HG03175 (cell line): ENCODE measurements at regions not wholly inside any gene's neighbourhood (a gene's known extent, or its start where the extent isn't known, plus 50 kb on each side); places are given as distances from the start of the nearest gene placed in this dataset.
A peak's percentile ranks its signal among the peaks of the same experiment; 100 is the strongest.
"Not testable (repeated sequence)": the region's sequence is repeated elsewhere in the genome, so short reads cannot be mapped to it uniquely, and the experiment has no call there.

ENCODE experiments used
- ATAC-seq: cut with Tn5 transposase; IDR thresholded peaks from one replicate; pipeline ENCODE4 v1.9.1; 2021; ENCODE audit warnings: mild to moderate bottlenecking, moderate library complexity; ENCODE audit not compliant: unreplicated experiment

GRCh38 chr2:65974067-65974723 is 460.7 kb upstream of the MEIS1 start:
- no peak for ATAC-seq

DNA sequence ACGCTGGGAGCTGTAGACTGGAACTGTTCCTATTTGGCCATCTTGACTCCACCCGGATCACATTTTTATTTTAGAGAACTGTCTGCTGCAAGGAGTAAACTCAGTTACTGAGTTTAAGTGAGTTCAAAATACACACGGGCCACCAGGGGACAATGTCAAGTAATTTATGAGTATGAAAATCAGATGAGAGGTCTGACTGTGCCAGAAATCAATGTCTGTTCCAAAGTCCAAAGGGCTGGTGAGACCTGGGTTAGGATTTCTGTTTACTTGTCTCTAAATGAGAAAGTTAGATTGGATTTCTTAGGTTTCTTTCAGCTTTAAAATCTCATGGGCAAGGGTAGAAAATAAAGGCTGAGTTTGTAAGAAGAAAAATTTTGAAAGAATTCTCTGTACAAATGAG is 465.8 kb upstream of the MEIS1 start:
- no peak for ATAC-seq

GRCh38 chr2:65963303-65963702 is 471.6 kb upstream of the MEIS1 start:
- ATAC-seq = not testable (repeated sequence)

DNA sequence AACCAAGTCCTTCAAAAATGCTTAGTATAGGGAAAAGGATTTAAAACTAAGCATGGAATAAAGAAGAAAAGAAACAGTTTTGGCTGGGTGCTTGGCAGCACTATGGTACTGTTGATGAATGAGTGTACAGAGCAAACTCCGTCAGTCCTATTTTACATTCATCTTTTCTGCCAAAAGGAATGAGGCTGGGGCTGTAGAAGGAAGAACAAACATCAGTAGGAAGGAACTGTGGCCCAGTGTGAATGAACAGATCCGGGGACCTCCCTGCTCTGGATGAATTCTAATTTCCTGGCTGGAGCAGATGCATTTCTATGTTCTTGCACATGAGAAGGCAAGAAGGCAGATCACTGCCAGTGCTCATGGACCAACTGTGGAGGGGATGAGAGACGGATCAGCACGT is 474.0 kb upstream of the MEIS1 start:
- no peak for ATAC-seq

DNA sequence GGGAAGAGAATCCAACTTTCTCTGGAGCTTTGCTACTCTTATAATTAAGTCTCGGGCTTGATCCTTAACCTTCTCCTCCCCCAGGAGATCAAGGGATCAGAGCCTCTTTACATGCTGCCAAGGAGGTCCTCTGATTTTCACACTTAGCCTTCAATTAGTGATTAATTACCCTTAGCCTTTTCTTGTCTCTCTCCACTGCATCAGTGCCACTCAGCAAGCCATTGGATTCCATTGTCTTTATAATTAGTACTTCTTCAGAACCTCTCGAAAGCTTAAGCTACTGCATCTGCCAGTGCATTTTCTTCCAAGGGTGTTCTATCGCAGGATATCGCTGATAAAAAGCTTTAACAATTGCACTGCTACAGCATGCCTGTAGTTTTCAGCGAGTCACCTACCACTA is 477.0 kb upstream of the MEIS1 start:
- ATAC-seq = no peak

GRCh38 chr2:65957454-65957853 is 477.5 kb upstream of the MEIS1 start:
- no peak for ATAC-seq

GRCh38 chr2:65955259-65955658 is 479.7 kb upstream of the MEIS1 start:
- ATAC-seq = no peak

DNA sequence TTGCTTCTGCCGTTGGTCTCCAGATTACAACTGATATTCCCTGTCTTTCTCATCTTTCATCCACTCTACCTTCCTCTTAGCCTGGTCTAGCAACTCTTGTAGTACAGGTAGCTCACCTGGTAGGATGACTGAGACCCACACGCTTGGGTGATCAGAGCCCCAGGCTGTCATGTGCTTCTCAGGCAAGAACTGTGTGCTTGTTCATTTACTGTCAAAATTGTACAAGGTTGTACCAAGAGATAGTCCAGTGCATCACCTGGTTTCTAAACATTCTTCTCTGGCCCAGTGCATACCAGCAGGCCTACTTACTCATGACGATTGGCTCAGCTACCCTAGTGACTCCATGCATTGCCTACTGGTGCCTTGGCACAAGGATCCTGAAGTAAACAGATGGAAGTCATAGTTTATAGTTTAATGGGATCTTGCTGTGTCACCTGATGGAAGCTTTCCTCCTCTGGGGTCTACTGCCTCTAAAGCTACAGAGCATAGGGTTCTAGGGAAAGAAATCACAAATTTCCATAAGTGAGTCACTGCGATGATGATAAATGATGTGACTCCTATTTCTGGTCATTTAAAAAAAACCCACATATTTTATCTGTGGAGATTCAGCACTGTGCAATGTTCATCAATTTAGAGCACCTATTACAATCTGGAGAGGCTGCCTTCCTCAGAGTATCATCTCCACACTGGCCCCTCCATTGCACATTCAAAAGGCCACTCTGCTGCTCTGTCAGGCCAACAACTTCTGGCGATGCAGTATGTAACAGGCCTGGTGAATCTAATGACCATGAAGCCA is 481.8 kb upstream of the MEIS1 start:
- ATAC-seq = no peak

DNA sequence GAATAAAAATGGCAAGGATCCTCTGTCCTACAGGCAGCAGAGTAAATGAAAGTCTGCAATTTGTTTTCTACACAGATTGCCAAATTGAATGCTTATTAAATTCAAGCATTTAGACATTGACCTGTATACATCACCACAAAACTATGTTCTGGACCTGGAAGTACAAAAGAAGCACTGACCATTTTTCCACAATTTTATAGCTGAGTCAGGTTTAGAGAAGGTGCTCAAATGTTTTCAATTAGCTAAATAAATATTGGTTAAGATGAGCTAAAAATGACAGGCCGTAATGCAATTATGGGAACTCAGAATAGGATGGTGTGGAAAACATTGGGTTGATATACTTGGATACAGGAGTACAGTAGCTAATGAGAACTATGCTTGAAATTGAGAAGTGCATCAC is 490.7 kb upstream of the MEIS1 start:
- no peak for ATAC-seq

- no peak for ATAC-seq
Measured at GRCh38 chr2:65943099-65943786, 491.7 kb upstream of the MEIS1 start.

DNA sequence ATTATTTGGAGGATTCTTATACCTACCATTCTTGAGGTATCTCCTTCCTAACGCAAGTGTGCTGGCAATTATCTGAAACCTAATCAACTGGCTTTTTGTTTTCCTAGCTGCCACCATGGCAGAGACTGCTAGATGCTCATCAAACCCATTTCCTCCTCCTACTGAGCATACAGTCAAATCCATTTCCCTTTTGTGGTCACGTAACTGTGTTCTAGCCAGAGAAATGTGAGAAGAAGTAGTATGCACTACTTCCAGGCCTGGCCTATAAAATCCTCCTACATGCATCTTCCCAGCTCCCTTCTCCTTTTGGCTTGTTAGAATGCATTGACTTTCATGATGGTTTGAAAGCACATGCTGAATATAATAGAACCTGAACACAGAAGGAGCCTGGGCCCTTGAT is 494.1 kb upstream of the MEIS1 start:
- ATAC-seq = no peak

GRCh38 chr2:65939687-65940086 is 495.2 kb upstream of the MEIS1 start:
- no peak for ATAC-seq

DNA sequence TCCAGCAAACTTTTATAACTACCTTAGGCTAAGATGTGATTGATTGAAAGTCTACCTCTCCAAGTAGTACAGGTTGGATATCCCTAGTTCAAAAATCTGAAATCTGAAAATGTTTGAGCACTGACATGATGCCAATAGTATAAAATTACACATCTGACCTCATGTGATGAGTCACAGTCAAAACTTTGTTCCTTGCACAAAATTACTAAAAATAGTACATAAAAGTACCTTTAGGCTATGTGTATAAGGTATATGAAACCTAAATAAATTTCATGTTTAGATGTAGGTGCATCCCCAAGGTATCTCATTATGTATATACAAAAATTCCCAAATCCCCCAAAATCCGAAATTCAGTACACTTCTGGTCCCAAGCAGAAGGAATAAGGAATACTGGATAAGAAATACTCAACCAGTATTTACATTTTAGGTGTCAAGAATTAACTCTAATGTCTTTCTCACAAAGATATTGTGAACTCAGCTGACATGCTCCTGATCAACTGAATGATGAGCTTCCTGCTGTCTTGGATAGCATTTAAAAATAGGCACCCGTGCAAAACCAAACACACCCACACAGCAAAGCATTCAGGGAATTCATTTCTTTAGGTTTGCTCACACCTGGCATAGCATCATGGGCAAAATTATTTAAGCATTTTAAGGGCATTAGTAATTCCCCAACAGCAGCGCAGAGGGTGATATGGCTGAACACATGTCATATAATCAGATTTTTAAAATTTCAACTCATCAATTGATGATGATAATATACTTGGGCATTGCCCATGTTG is 497.4 kb upstream of the MEIS1 start:
- ATAC-seq = no peak

DNA sequence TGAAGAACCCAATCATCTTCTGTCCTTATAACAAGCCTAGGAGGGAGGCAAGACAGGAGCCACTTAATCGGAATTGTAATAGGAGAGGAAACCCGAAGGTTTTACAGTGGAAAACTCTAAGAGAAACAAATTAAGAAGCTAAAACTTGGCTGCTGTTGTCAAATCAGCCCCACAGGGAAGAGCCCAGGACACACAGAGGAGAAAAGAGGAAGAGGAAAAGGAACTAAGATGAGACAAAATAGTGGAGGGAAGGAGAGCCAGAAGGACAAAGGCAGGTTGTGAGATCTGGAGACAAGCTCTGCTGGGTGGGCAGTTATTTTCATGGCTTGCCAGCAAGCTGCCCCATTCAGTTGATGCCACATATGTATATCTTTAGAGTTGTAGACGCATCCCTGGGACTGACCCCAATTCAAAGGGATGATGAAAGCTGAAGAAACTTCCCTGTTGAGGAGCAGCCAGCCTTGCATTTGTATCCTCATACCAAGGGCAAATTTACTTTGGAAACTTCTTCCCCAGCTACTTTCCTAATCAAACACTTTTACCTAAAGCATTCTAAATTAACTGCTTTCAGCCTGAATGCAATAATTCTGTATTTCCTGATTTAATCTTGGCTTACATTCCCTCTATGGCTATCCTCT is 499.8 kb upstream of the MEIS1 start:
- no peak for ATAC-seq

GRCh38 chr2:65932571-65932970 is 500.2 kb upstream of the SPRED2 start:
- ATAC-seq = no peak

DNA sequence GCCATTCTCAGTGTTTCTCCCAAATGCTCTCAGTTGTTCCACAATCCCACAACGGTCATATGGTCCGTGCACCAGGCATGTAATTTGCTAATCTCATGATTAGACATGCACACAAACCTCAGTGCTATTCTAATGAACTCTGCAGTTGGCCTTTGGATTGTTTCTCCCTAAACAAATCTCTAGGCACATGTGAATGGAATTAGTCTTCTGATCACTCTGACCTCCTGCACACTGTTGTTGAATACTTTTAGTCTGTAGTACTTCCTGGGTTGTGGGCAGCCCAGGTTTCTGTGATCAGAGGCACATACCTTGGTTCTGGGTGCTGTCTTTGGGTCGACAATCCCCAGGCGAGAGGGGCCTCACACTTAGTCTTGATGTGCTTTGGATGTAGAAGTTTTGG is 498.7 kb upstream of the SPRED2 start:
- no peak for ATAC-seq

DNA sequence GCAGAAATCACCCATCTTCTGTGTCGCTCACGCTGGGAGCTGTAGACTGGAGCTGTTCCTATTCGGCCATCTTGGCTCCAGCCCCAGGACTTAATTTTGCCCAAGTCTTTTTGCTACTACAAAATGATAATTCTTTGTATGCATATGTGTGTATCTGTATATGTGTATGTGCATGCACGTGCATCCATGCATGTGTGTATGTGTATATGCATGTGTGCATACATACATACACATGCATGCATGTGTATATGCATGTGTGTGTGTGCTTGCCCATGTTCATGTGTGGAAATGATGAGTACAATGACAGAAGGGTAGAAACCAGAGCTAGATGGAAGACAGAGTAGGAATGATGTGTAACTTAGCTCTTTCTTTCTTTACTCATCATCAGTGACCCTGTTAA is 497.9 kb upstream of the SPRED2 start:
- ATAC-seq = no peak

- ATAC-seq = not testable (repeated sequence)
Measured at GRCh38 chr2:65929664-65930063, 497.3 kb upstream of the SPRED2 start.

- ATAC-seq = no peak
Measured at GRCh38 chr2:65922794-65923193, 490.4 kb upstream of the SPRED2 start.

- ATAC-seq = peak; percentile 70
Measured at GRCh38 chr2:65922030-65922429, 489.6 kb upstream of the SPRED2 start.

- no peak for ATAC-seq
Measured at GRCh38 chr2:65921116-65921515, 488.7 kb upstream of the SPRED2 start.
